ENCODE measurements at regions not wholly inside any gene's neighbourhood (a gene's known extent, or its start where the extent isn't known, plus 50 kb on each side); places are given as distances from the start of the nearest gene placed in this dataset.

DNA sequence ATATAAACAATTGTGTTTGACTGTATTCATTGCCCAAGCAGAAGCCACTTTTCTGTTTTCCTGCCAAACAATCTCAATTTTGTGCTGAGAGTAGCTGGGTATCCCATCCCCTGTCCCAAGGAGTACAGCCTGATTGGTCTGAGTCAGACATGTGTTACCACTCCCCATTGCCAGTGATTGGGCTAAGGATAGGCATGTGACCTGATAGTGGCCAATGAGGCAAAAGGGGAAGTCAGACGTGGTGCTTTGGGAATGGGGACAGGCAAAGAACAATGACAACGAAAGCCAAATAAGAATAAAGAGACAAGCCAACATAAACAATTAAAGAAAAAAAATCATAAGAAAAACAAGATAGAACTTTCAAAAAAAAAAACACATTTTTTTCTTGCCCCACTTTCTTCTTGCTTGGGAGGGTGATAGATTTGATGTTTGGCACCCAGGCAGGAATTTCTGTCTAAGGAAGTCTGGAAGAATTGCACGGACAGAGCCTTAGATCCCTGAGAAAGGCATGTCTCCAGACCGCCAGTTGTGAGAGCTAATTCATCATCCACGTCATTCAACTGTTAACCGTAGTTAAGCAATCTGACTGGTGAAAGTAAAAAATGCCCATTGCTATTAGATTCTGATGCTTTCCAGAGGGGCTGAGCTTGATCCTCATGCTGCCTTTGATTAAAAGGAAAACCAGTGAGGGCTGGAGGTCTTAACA lies 626.6 kb upstream of the TMEM132C start:
- no peak for DNase-seq

DNA sequence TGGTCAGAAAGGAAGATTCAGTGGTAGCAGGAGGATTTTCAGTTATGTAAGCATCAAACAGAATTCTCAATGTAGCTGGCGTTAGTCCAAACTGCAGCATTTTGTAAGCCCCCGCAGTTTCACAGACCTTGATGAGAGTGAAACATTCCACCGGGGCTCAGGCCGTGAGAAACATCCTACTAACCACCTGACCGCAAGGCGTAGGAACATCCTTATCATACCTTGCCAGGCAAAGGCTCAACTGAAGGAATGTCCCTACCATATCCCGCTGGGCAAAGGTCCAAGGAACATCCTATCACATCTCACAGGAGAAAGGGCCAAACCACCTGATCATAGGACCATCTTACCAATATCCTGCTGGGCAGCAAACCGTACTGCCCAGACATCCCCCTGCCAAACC lies 624.8 kb upstream of the TMEM132C start:
- DNase-seq, result no peak

- no peak for DNase-seq
Observed at GRCh38 chr12:127648321-127648720, 618.6 kb upstream of the TMEM132C start.

- DNase-seq, result no peak
Observed at GRCh38 chr12:127649961-127650360, 617.0 kb upstream of the TMEM132C start.

- no peak for DNase-seq
Observed at GRCh38 chr12:127650626-127651025, 616.3 kb upstream of the TMEM132C start.

GRCh38 chr12:127652281-127652680 lies 614.7 kb upstream of the TMEM132C start:
- DNase-seq, result no peak

DNA sequence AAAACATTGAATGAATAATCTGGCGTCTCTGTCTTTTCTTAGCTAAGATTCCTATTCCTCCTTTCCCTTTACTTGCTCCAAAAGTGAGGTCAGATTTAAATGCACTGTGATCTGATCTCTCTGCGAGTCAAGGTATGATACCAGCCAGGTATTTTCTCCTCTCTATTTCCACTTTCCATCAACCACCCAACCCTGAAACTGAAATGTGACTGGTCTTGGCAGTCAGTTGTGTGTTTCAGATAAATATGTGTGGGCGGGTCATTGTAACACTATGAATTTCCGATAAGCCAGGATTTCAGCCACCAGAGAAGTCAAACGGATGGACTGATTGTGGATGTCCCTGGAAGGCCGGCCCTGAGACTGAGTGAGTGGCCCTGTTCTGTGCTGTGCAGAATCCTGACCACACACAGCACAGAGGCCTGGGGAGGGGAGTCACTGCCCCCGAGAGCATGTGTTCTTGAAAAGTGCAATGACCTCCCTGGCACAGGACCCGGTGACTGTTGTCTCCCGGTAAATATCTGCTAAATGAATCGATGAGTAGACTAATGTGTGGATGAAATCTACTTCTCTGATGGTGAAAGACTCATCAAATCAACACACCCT lies 612.5 kb upstream of the TMEM132C start:
- DNase-seq, result no peak

DNA sequence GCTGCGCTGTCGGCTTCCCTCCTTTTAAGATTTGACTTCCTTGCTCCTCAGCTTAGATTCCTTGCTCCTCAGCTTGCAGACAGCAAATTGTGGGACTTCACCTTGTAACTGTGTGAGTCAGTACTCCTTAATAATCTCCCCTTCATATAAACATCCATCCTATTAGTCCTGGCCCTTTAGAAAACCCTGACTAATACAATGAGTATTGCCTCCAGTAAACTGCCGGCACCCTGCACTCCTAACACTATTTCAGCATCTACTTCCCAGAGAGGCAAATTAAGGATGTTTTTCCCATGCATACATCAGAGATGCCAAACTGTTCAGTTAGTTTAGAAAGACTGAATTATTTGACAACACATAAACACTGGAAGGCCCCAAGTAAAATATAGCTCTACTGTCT lies 611.3 kb upstream of the TMEM132C start:
- no peak for DNase-seq

DNA sequence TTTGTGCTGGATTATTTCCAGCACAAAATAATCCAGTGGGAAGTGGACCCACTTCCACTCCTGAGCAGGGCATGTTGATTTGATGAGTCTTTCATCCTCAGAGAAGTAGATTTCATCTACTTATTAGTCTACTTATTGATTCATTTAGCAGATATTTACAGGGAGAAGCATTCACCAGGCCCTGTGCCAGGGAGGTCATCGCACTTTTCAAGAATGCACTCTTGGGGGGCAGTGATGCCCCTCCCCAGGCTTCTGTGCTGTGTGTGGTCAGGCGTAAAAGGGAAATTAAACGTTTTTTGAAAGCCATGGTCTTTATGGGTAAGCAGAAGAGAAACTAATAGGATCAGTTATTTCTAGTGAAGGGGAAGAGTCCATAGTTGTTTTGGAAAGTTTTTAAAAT lies 610.7 kb upstream of the TMEM132C start:
- no peak for DNase-seq

GRCh38 chr12:127657036-127657435 lies 609.9 kb upstream of the TMEM132C start:
- DNase-seq, result no peak

GRCh38 chr12:127660961-127661360 lies 606.0 kb upstream of the TMEM132C start:
- no peak for DNase-seq

DNA sequence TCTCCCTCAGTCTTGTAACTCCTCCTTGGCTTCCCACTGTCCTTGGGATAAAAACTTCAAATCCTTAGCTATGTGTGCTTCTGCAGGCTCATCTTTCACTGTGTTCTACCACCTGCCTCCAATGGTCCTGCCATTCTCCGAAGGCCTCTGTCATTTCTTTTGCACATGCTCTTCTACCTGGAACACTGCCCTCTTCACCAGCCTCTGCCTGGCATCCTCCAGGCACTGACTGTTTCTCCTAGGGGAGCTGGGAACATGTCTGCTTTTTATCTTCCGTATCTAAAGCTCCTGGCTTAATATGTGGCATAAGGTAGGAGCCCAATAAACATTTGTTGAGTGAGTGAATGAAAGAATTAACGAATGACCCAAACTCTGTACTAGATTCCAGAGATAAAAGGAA lies 603.3 kb upstream of the TMEM132C start:
- DNase-seq, result no peak

GRCh38 chr12:127664901-127665300 lies 602.1 kb upstream of the TMEM132C start:
- no peak for DNase-seq

DNA sequence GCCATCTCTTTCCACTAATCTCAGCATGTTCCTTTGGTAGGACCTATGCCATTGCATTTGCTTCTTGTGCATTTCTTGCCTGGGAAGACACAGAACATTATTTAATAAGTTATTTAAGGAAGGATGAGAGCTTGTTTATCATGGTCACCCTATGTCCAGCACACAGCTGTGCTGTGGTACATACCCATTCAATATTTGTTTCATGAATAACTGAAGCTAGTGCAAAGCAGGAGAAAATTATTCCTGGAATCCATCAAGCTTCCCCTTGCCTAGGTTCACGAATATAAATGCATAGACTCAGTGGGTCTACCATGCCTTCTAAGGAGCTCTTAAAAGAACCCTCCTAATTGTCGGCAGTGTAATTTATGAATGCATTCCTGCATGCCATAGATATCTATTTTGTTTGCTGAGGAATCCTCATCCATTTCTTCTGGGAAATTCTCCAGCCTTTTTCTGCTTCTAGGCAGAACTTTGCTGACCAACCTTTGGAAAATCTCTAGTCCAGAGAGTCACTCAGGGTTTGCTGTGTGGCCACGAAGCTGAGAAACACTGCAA lies 599.8 kb upstream of the TMEM132C start:
- no peak for DNase-seq

DNA sequence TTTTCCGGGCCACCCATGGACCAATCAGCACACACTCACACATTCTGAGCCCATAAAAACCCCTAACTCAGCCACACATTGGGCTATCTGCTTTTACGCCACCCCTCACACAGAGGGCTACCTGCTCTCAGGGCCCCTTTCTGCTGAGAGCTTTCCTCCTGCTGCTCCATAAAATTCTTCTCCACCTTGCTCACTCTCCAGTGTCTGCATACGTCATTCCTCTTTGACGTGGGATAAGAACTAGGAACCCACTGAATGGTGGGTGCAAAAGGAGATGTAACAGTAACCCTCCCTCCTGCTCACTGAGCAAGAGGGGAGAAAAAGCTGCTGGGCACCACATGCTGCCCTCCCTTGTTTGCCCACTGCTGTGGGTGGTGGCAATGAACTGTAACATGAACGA lies 596.7 kb upstream of the TMEM132C start:
- DNase-seq, result no peak

DNA sequence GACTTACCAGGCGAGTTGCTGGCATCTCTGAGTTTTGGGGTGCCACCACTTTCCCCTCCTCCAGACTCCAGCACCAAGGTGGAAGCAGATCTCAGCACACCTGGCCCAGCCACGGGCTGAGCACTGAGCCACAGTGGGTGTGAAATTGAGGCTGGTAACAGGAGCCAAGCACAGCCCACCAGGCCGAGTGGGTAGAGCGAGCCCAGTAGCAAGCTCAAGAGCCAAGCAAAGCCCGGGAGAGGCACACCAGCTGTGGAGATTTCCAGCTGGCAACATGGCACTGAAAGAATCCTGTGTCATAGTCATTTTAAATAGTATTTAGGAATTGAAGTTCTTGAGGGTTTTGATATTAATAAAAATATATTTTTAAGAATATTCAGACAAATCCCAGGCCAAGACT lies 596.2 kb upstream of the TMEM132C start:
- no peak for DNase-seq

- DNase-seq, result no peak
Observed at GRCh38 chr12:127675936-127676335, 591.0 kb upstream of the TMEM132C start.

DNA sequence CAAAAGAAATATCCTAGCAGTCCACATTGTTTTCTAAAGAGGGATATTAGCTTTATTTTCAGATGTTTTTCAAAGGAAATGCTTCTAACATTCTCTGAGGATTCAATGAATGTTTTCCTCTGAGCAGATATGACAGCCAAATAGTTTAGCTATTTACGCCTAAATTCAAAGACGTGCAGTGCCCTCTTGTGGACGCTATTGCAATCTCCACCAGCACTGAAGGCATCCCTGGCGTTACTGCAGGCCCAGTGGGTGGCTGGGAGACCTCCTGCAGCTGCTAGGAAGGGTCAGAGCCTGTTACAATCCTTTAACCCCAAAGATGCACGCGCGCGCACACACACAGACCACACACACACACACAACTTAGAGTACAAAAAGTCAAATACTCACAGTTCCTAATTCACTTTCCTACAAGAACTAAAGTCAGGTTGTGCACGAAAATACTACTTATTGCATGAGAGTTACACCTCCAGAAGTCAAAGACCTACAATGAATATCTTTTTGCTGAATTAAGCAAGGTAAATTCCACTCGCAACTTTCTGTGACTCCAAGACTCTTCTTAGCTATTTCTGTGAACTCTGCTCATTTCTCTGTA lies 589.3 kb upstream of the TMEM132C start:
- DNase-seq, result peak; percentile 13 to 15

DNA sequence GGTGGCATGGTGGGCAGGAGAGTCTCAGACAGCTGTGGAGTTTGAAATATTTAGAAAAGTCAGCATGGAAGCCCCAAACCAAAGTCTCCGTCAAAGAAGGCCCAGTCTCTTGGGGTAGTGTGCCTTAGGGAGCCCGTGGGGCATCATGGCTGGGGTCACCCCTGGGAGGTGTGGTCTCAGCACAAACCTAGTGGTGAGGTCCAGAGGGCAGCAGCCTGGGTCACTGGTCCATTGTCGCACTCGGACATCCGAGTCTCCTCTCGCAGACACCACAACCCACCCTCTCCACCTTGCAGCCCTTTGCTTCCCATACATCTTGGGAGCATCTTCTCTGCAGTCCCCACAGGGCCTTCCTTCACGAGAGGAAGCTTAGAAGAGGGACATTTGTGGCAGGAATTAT lies 588.0 kb upstream of the TMEM132C start:
- no peak for DNase-seq

DNA sequence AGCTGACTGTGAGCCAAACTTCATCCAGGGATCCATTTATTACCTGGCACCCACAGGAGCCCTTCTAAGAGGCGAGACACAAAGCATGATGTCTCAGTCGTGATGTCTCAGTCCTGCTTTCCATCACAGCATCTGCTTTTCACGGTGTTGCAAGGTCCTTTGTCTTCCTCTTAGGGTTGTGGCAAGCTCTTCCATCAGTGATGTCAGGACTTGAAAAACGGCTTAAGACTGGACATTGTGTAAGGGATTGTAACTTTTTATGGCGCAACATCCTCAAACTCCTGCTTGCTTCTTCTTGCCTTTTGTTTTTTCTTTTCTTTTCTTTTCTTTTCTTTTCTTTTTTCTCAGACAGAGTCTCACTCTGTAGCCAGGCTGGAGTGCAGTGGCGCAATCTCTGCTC lies 586.5 kb upstream of the TMEM132C start:
- DNase-seq, result no peak

DNA sequence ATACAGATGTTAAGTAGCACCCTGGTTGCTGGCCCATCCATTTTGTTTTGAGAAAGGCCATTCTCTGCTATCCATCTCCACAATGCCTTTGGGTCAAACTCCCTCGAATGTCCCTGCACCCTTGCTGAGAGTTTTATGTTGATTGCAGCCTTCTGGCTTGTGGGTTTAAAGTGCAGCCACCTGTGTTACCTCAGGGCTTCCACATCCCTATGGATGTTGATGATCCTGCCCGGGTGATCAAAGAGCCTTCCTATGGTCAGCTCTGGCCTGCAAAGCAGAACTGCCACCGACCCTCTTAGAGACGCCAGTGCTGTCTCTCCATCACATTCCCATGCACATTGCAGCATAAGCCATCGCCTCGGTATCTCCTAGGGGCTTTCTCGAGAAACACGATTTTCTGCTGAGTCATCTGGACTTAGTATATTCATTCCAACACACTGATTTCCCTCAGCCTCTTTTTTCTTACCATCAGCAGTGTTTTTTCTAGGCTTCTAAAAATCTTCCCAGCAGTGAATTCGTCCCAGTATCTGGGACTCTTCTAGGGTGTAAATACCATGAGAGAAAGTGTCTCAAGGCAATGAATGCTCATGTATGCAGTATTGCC lies 585.7 kb upstream of the TMEM132C start:
- no peak for DNase-seq

- DNase-seq, result no peak
Observed at GRCh38 chr12:127685491-127685890, 581.5 kb upstream of the TMEM132C start.

DNA sequence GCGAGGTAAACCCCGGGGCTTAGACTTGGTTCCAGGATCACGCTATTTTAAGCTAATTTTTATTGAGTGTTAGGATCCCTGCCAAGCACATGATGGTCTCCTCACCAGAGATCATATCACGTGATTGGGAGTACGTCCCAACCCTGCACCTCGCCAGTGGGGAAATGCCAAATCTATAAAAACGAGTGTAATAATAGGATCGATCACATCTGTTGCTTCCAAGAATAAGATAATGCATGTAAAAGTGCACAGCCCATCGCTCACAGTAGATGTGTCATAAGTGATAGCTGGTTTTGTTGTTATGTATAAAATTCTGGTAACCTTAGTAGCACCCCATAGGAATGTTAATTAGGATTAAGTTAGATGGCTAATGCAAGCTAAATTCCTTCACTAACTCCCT lies 581.0 kb upstream of the TMEM132C start:
- no peak for DNase-seq

GRCh38 chr12:127687181-127687580 lies 579.8 kb upstream of the TMEM132C start:
- DNase-seq, result no peak

Measured in activated CD4-positive, alpha-beta T cell treated with anti-CD3 and anti-CD28 coated beads, Interleukin-2, amount 50 U/mL, for 4 hours (primary cell).